Right ventricle myocardium superior (tissue), 1 donor: ENCODE measurements at regions not wholly inside any gene's neighbourhood (a gene's known extent, or its start where the extent isn't known, plus 50 kb on each side); places are given as distances from the start of the nearest gene placed in this dataset.

ENCODE experiments used
- ATAC-seq: fragments of 200-7000 bp; cut with Tn5 transposase; one replicate; pipeline ENCODE4 v1.9.1; 2020; ENCODE audit warnings: mild to moderate bottlenecking; ENCODE audit not compliant: poor library complexity
- DNase-seq: peaks from one replicate; pipeline ENCODE4 v3.0.0-alpha.2; 2020
- intact Hi-C: fragments of 100-400 bp; cut with DNase I; formaldehyde crosslinking; loops from one replicate; pipeline ENCODE4 v1.11.2; 2022
- donor health status: DM: no; HTN: yes; CAD: no; lungs with severe emphysema.

- intact Hi-C loops: no loop called here
- ATAC-seq (no peak), DNase-seq (no peak)
These were observed 105.2 kb downstream of the TFAP2A start for GRCh38 chr6:10309457-10310329.

DNA sequence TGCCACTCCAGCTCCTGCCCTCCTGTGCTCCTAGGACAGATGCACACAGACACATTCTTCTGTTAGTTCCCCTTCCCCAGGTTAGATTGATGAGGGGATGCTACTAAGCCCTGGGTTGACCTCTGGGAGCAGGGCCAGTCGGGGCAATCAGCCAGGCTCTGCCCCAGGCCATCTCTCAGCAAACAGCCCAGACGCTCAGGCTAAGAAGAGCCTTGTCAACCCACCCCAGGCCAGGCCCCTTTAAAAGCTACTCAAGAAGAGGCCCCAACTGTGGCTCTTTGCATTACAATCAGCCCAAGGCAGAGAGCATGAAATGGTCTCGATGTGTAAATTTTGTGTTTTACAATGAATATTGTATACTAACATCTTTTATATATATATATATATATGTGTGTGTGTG lies 107.4 kb downstream of the TFAP2A start:
- ATAC-seq (no peak), DNase-seq (no peak)
- intact Hi-C loops: no loop called here

- DNase-seq (no peak), ATAC-seq (no peak)
- intact Hi-C loops: no loop called here
These were observed 107.8 kb downstream of the TFAP2A start for GRCh38 chr6:10307028-10307427.

DNA sequence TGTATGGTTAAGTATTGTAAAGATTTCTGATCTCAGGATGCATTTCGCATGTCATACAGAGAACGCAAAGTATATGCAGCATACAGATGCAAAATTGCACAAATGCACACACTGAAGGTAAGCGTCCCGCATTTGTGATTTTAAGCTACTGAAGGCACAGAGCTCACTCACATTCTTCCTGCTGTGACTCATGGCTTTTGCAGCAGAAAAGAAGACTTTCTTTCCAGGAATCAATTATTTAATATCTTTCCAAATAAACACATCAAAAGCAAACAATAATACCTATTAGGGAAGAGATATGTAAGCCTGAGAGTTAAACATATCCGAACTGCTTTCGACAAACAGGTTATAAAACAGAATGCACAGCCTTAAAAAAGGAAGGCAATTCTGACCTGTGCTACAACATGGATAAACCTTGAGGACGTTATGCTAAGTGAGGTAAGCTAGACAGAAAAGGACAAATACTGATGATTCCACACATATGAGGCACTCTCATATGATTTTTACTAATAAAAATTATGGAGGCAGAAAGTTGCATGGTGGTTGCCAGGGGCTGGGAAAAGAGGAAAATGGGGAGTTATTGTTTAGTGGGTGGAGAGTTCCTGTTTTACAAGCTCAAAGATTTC lies 109.0 kb downstream of the TFAP2A start:
- intact Hi-C loops: no loop called here
- no peak for ATAC-seq
- no peak for DNase-seq

- DNase-seq (no peak), ATAC-seq (no peak)
- intact Hi-C loops: no loop called here
These were observed 111.0 kb downstream of the TFAP2A start for GRCh38 chr6:10303608-10304506.

GRCh38 chr6:10302566-10303235 lies 112.2 kb downstream of the TFAP2A start:
- no peak for DNase-seq
- no peak for ATAC-seq
- intact Hi-C loops: no loop called here

GRCh38 chr6:10300071-10300470 lies 114.8 kb downstream of the TFAP2A start:
- ATAC-seq (no peak), DNase-seq (no peak)
- intact Hi-C loops: no loop called here

DNA sequence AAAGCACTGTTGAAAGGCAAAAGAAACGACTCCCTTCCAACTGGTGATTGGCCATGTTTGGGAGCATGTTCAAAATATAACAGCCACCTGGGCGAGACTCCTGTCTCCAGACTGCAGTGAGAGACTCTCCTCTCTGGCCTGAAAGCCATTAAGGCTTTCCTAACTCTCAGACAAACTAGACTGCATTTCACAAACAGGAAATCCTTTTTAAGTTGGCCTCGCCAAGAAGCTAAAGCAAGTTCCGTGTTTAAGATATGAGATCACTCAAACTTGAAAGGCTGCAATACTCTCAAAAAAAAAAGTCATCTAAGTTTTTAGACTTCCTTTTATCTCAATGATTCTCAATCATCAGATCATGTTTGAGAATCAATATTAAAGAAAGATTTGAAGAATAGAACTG lies 117.0 kb downstream of the TFAP2A start:
- no peak for DNase-seq
- intact Hi-C loops: no loop called here
- ATAC-seq: no peak

DNA sequence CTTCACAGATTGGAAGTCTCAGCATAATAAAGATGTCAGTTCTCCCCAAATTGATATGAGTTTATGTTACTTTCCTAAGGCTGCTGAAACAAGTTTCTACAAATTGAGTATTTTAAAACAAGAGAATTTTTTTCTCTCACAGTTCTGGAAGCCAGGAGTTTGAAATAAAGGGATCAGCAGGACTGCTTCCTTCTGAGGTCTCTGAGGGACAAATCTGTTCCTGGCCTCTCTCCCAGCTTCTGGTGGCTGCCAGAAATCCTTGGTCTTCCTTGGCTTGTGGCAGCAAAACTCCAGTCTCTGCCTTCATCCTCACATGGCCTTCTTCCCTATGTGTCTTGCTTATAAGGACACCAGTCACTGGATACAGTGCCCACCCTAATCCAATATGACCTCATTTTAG lies 136.1 kb downstream of the TFAP2A start:
- ATAC-seq (no peak), DNase-seq (no peak)
- intact Hi-C loops: no loop called here

GRCh38 chr6:10276660-10277287 lies 138.1 kb downstream of the TFAP2A start:
- DNase-seq (no peak), ATAC-seq (no peak)
- intact Hi-C loops: no loop called here

DNA sequence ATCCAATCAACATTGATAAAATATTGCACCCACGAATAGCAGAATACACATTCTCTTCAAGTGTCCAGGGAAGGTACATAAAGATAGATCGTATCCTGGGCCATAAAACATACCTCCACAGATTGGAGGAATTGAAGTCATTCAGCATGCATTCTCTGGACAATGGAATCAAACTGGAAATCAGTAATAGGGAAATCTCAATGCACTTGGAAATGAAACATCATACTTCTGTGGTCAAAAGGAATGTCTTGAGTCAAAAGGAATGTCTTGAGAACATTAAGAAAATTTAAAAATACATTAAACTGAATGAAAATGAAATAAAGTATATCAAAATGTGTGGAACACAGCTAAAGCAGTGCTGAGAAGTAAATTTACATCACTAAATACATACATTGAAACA lies 138.8 kb downstream of the TFAP2A start:
- intact Hi-C loops: no loop called here
- DNase-seq (no peak), ATAC-seq (no peak)

DNA sequence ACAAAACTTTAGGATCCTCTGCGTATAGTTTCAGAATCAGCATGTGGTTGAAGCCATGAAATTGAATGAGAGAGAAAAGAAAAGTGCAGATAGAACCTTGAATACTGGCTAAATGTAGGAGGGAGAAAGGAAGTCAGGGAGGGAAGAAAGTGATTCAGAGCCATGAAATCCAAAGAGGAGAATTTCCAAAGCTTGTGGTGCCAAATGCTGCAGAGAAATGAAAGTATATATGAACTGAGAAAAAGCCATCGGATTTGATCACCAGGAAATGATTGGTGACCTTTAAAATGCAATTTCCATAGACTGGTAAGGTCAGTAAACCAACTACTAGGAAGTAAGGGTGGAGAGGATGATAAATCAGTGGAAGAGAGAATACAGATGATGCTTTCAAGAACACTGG lies 142.3 kb downstream of the TFAP2A start:
- ATAC-seq: no peak
- intact Hi-C loops: no loop called here

DNA sequence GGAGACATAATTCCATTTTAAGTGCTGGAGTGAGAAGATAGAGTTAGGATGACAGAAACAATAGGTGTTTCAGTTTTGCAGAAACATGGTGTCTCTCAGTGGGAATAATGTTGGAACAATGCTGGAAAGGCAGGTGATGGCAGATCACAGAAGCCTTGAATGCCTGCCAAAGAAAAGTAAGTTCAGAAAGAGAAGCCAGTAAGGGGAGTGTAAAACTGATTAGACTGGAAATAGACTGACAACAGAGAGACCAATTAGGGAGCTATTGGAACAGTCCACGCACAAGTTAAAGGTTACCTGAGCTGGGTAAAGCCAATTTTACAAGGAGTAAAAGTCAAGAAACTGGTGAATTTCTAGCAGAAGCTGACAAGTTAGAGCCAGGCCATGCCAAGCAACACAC lies 142.9 kb downstream of the TFAP2A start:
- ATAC-seq (no peak), DNase-seq (no peak)
- intact Hi-C loops: no loop called here

More for the DNA sequence above, 142.3 kb downstream of the TFAP2A start:
- no peak for DNase-seq

DNA sequence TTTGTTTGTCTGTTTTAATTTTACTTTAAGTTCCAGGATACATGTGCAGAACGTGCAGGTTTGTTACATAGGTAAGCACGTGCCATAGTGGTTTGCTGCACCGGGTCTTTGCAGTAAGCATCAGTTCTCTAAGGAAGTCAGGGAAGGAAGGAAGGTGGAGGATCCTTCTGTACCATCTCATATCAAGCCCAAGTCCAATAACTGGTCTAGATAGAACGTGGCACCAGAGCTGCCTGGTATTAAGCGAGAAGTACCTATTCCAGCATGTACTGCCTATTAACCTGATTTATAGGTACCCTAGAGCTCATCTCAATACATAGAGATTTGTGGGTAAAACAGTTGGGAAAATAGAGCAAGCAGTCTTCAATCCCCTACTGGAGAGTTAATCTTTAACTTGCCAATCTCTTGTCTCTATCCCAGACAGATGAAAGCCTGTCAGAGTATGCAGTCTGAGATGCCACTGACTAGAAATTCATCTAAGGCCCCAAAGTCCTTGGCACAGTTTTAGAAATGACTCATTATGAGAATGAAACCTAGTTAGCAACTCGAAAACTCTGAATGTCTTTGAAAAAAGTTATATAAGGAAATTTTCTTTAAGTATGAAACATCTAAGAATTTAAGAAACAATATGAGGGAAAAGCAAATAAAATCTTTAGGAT lies 144.9 kb downstream of the TFAP2A start:
- ATAC-seq: no peak
- no peak for DNase-seq
- intact Hi-C loops: no loop called here

GRCh38 chr6:10268611-10269310 lies 146.1 kb downstream of the TFAP2A start:
- no peak for ATAC-seq
- intact Hi-C loops: no loop called here
- DNase-seq: no peak

GRCh38 chr6:10268111-10268510 lies 146.8 kb downstream of the TFAP2A start:
- DNase-seq (no peak), ATAC-seq (no peak)
- intact Hi-C loops: no loop called here

- intact Hi-C loops: no loop called here
- DNase-seq: no peak
- ATAC-seq: no peak
These were observed 148.4 kb downstream of the TFAP2A start for GRCh38 chr6:10266462-10266861.
